K562 (cell line): ENCODE measurements at regions not wholly inside any gene's neighbourhood (a gene's known extent, or its start where the extent isn't known, plus 50 kb on each side); places are given as distances from the start of the nearest gene placed in this dataset.

Experiments
- ATAC-seq: fragments of 200-7000 bp; cut with Tn5 transposase; 3 replicates; pipeline ENCODE4 v1.9.1; 2020; ENCODE audit warnings: moderate library complexity
- BruUV-seq: library from RNA; stranded (reverse); fragments of 400-500 nt; replicated peaks from 2 replicates; lab custom pipeline; 2021; lab: Mats Ljungman, UMichigan
- CTCF ChIA-PET: fragments of 300-600 bp; formaldehyde crosslinking; extraction: SDS; loops from one replicate; lab custom pipeline; 2021; ENCODE audit warnings: low intra/inter-chr PET ratio; lab: Yijun Ruan, JAX
- POLR2A ChIA-PET: fragments of 300-600, 350-650 bp; sonication (Branson Sonifier 250); formaldehyde crosslinking; extraction: SDS; loops from one replicate; lab custom pipeline; 2021; ENCODE audit warnings: antibody characterized with exemption, inconsistent platforms; lab: Yijun Ruan, JAX
- DNase-seq, 4 experiments: peaks; one replicate each; pipeline versions ENCODE4 v3.0.0 to v3.0.0-alpha.2; 2011 to 2018; ENCODE audit warnings: low spot score in 3 of 4, mixed read lengths in 3 of 4; ENCODE audit errors: extremely low read depth in 1 of 4
- FAIRE-seq: peaks from 2 replicates; lab custom pipeline; 2011; peaks lifted over from hg19 to GRCh38; lab: Jason Lieb, UNC
- H2AFZ ChIP-seq: 2 replicates; pipeline ENCODE4 v1.6.0; 2011; ENCODE audit warnings: low read depth, low read length, control low read depth, inconsistent platforms
- H3K27ac ChIP-seq: fragments of 200-600 bp; 3 replicates; pipeline ENCODE4 v1.8.0; 2011; ENCODE audit warnings: low read depth, mild to moderate bottlenecking, control low read depth, inconsistent platforms, low read length, moderate library complexity, mixed read lengths; ENCODE audit errors: extremely low read depth
- H3K27me3 ChIP-seq, 2 experiments: fragments of 300-600 bp in 1 of 2; 2 replicates in 1 of 2; 3 replicates in 1 of 2; pipeline versions ENCODE4 v1.6.0 to v1.8.0; 2011; ENCODE audit warnings: inconsistent platforms in 2 of 2, low read length in 2 of 2, mild to moderate bottlenecking in 1 of 2, mixed read lengths in 1 of 2, moderate library complexity in 1 of 2; ENCODE audit not compliant: control insufficient read depth in 2 of 2, insufficient read depth in 2 of 2
- H3K36me3 ChIP-seq: fragments of 300-600 bp; 3 replicates; pipeline ENCODE4 v1.8.0; 2011; ENCODE audit warnings: mild to moderate bottlenecking, low read length, inconsistent platforms; ENCODE audit not compliant: control insufficient read depth, insufficient read depth
- H3K4me1 ChIP-seq, 2 experiments: fragments of 200-600 bp in 1 of 2; replicated peaks in 1 of 2; 2 replicates in 1 of 2; 3 replicates in 1 of 2; pipeline versions ENCODE4 v1.5.1 to v1.8.0; 2011; ENCODE audit warnings: inconsistent platforms in 2 of 2, low read length in 2 of 2, mild to moderate bottlenecking in 1 of 2, mixed read lengths in 1 of 2, moderate library complexity in 1 of 2; ENCODE audit not compliant: control insufficient read depth in 2 of 2, insufficient read depth in 2 of 2
- H3K4me2 ChIP-seq: 2 replicates; pipeline ENCODE4 v1.6.1; 2011; ENCODE audit warnings: low read length, control low read depth, inconsistent platforms, mixed read lengths; ENCODE audit not compliant: insufficient read depth
- H3K4me3 ChIP-seq: fragments of 200-600 bp; sonication (generic), shearing (Covaris generic); 2 replicates; pipeline ENCODE4 v1.5.1; 2016; ENCODE audit warnings: control low read depth, inconsistent platforms
- H3K79me2 ChIP-seq: fragments of 200-600 bp; 3 replicates; pipeline ENCODE4 v1.8.0; 2011; ENCODE audit warnings: low read length, inconsistent platforms; ENCODE audit not compliant: control insufficient read depth, insufficient read depth
- H3K9ac ChIP-seq, 2 experiments: 2 replicates each; pipeline versions ENCODE4 v1.6.0 to v1.6.1; 2011; ENCODE audit warnings: low read depth in 2 of 2, low read length in 2 of 2, control low read depth in 1 of 2, inconsistent platforms in 1 of 2, mild to moderate bottlenecking in 1 of 2, mixed read lengths in 1 of 2; ENCODE audit not compliant: insufficient read depth in 1 of 2
- H3K9me1 ChIP-seq: one replicate; pipeline ENCODE4 v1.6.0; 2011; ENCODE audit warnings: inconsistent platforms, mild to moderate bottlenecking, low read length, moderate library complexity; ENCODE audit not compliant: control insufficient read depth, insufficient read depth
- H3K9me3 ChIP-seq: replicated peaks from 2 replicates; pipeline ENCODE4 v1.5.1; 2011; ENCODE audit warnings: low read depth, low read length, inconsistent platforms; ENCODE audit not compliant: control insufficient read depth, insufficient read depth
- H4K20me1 ChIP-seq: replicated peaks from 2 replicates; pipeline ENCODE4 v1.6.1; 2011; ENCODE audit warnings: low read length, inconsistent platforms, mixed read lengths; ENCODE audit not compliant: control insufficient read depth, insufficient read depth
- KDM5B ChIP-seq: fragments of 200-600 bp; sonication (generic); IDR thresholded peaks from 2 replicates; pipeline ENCODE4 v1.6.1; 2012; ENCODE audit warnings: low read depth, mild to moderate bottlenecking, moderate library complexity, low read length, control low read depth, inconsistent platforms; ENCODE audit not compliant: insufficient replicate concordance
- POLR2H ChIP-seq: IDR thresholded peaks from 2 replicates; pipeline ENCODE4 v1.6.1; 2016; ENCODE audit warnings: missing genetic modification characterization, low read depth, mild to moderate bottlenecking, control low read depth, missing compliant biosample characterization, moderate library complexity
- WGBS: fragments of 100-300 bp; shearing (Covaris generic); methylation state at CpG from one replicate; pipeline ENCODE4 v1.1.6; 2016; ENCODE audit warnings: low coverage, mixed read lengths; ENCODE audit not compliant: insufficient coverage; ENCODE audit errors: missing lambda C conversion rate; 5-methylcytosine and 5-hydroxymethylcytosine counted together
- in situ Hi-C: fragments of 300-500 bp; cut with MboI; formaldehyde crosslinking; loops from 4 replicates; pipeline ENCODE4 v1.15.0; 2018; ENCODE audit warnings: inconsistent platforms, mixed read lengths
- intact Hi-C: fragments of 100-400 bp; cut with micrococcal nuclease; formaldehyde crosslinking; loops from 2 replicates; pipeline ENCODE4 v1.14.2; 2022
- TF ChIP-seq, protein P1 (sequence below): fragments of 150-350 bp; conservative IDR thresholded peaks from 2 replicates; pipeline ENCODE4 v1.6.1; 2014; ENCODE audit warnings: low read length

DNA sequence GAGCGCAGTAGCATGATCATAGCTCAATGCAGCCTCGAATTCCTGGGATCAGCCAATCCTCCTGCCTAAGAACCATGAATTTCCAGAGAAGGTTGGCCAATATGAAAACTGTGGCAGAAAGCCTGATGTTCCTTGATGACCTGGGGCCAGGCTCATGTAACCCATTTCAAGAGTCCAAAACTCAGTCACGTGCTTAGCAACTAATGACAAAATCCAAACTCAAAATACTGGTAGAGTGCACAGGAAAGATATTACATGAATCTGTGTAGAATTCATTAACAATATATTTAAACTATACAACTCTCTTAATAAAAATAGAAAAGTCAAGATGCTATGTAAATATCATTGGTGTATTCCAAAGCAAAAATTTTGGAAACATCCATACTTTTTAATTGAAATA, 265.7 kb upstream of the NDST3 start:
- Histone ChIP-seq H3K27me3 (no peaks in the 10 kb centered on the region), H4K20me1 (no peaks in the 10 kb centered on the region), H3K79me2 (no peaks in the 10 kb centered on the region), H3K36me3 (no peaks in the 10 kb centered on the region), H3K4me1 (no peaks in the 10 kb centered on the region), H3K4me3 (no peak overlapping the region), H3K9ac (no peak overlapping the region), H3K9me1 (no peaks in the 10 kb centered on the region), H3K9me3 (no peaks in the 10 kb centered on the region), H3K4me2 (no peak overlapping the region), H2AFZ (no peak overlapping the region), H3K27ac (no peak overlapping the region)
- FAIRE-seq (no peak), DNase-seq (no peak), ATAC-seq (no peak)
- CTCF ChIA-PET: no interaction called here
- in situ Hi-C loops (no loop called here), intact Hi-C loops (no loop called here)
- TF ChIP-seq, protein P1, sequence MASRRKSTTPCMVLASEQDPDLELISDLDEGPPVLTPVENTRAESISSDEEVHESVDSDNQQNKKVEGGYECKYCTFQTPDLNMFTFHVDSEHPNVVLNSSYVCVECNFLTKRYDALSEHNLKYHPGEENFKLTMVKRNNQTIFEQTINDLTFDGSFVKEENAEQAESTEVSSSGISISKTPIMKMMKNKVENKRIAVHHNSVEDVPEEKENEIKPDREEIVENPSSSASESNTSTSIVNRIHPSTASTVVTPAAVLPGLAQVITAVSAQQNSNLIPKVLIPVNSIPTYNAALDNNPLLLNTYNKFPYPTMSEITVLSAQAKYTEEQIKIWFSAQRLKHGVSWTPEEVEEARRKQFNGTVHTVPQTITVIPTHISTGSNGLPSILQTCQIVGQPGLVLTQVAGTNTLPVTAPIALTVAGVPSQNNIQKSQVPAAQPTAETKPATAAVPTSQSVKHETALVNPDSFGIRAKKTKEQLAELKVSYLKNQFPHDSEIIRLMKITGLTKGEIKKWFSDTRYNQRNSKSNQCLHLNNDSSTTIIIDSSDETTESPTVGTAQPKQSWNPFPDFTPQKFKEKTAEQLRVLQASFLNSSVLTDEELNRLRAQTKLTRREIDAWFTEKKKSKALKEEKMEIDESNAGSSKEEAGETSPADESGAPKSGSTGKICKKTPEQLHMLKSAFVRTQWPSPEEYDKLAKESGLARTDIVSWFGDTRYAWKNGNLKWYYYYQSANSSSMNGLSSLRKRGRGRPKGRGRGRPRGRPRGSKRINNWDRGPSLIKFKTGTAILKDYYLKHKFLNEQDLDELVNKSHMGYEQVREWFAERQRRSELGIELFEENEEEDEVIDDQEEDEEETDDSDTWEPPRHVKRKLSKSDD: no peak
- TF ChIP-seq KDM5B: no peak
- no peak for TF ChIP-seq POLR2H
- 2% methylated on average over 3 of the region's 3 CpGs for WGBS
- POLR2A ChIA-PET: no interaction called here
- no TSS peak for BruUV-seq
